Mesenchymal stem cell (in vitro differentiated cells and primary cell): ENCODE measurements at regions not wholly inside any gene's neighbourhood (a gene's known extent, or its start where the extent isn't known, plus 50 kb on each side); places are given as distances from the start of the nearest gene placed in this dataset.
"Not testable (repeated sequence)": the region's sequence is repeated elsewhere in the genome, so short reads cannot be mapped to it uniquely, and the experiment has no call there.

Source experiments
- DNase-seq: peaks from one replicate; pipeline ENCODE4 v3.0.0-alpha.2; 2013
- H2AFZ ChIP-seq: one replicate; pipeline ENCODE4 v1.6.1; 2013; ENCODE audit warnings: low read depth, mild to moderate bottlenecking, control low read depth, inconsistent platforms, low read length, moderate library complexity
- H2AK5ac ChIP-seq: 2 replicates; pipeline ENCODE4 v1.6.1; 2013; ENCODE audit warnings: low read length, moderate library complexity, mild to moderate bottlenecking, inconsistent platforms; ENCODE audit not compliant: severe bottlenecking
- H2BK120ac ChIP-seq: one replicate; pipeline ENCODE4 v1.6.1; 2013; ENCODE audit warnings: low read depth, mild to moderate bottlenecking, inconsistent platforms, low read length, moderate library complexity
- H2BK12ac ChIP-seq, 2 experiments: one replicate each; pipeline ENCODE4 v1.6.1; 2013; ENCODE audit warnings: inconsistent platforms in 2 of 2, low read length in 2 of 2, mild to moderate bottlenecking in 2 of 2, moderate library complexity in 2 of 2, control low read depth in 1 of 2
- H2BK15ac ChIP-seq: one replicate; pipeline ENCODE4 v1.6.1; 2013; ENCODE audit warnings: mild to moderate bottlenecking, low read depth, inconsistent platforms; ENCODE audit not compliant: poor library complexity, severe bottlenecking
- H2BK5ac ChIP-seq: 2 replicates; pipeline ENCODE4 v1.6.1; 2013; ENCODE audit warnings: low read depth, mild to moderate bottlenecking, low read length, control low read depth, inconsistent platforms; ENCODE audit not compliant: poor library complexity, severe bottlenecking
- H3K14ac ChIP-seq, 2 experiments: one replicate each; pipeline ENCODE4 v1.6.1; 2013; ENCODE audit warnings: inconsistent platforms in 2 of 2, low read length in 2 of 2, control low read depth in 1 of 2, mild to moderate bottlenecking in 1 of 2, moderate library complexity in 1 of 2
- H3K18ac ChIP-seq, 2 experiments: one replicate each; pipeline ENCODE4 v1.6.1; 2013; ENCODE audit warnings: inconsistent platforms in 2 of 2, low read length in 2 of 2, control low read depth in 1 of 2, low read depth in 1 of 2, mild to moderate bottlenecking in 1 of 2
- H3K23ac ChIP-seq, 2 experiments: one replicate each; pipeline ENCODE4 v1.6.1; 2013; ENCODE audit warnings: inconsistent platforms in 2 of 2, low read length in 2 of 2, mild to moderate bottlenecking in 2 of 2, moderate library complexity in 2 of 2, control low read depth in 1 of 2
- H3K27ac ChIP-seq: 2 replicates; pipeline ENCODE4 v1.5.1; 2013; ENCODE audit warnings: mild to moderate bottlenecking, moderate library complexity, low read length, control low read depth, inconsistent platforms; ENCODE audit not compliant: poor library complexity, severe bottlenecking
- H3K27me3 ChIP-seq, 2 experiments: 2 replicates each; pipeline versions ENCODE4 v1.6.1 to v1.7.0; 2013; ENCODE audit warnings: low read length in 2 of 2, mild to moderate bottlenecking in 2 of 2, moderate library complexity in 2 of 2, control low read depth in 1 of 2, inconsistent platforms in 1 of 2; ENCODE audit not compliant: control insufficient read depth in 1 of 2, insufficient read depth in 1 of 2
- H3K36me3 ChIP-seq, 2 experiments: 2 replicates each; pipeline versions ENCODE4 v1.6.1 to v1.7.0; 2013; ENCODE audit warnings: low read length in 2 of 2, control low read depth in 1 of 2, inconsistent platforms in 1 of 2, low read depth in 1 of 2, mild to moderate bottlenecking in 1 of 2; ENCODE audit not compliant: insufficient read depth in 2 of 2, control insufficient read depth in 1 of 2
- H3K4ac ChIP-seq, 2 experiments: one replicate each; pipeline ENCODE4 v1.6.1; 2013; ENCODE audit warnings: inconsistent platforms in 2 of 2, low read length in 2 of 2, mild to moderate bottlenecking in 2 of 2, moderate library complexity in 2 of 2, control low read depth in 1 of 2, low read depth in 1 of 2
- H3K4me1 ChIP-seq: 2 replicates; pipeline ENCODE4 v1.6.1; 2013; ENCODE audit warnings: low read depth, low read length, control low read depth; ENCODE audit not compliant: control insufficient read depth, insufficient read depth
- H3K4me2 ChIP-seq: 2 replicates; pipeline ENCODE4 v1.6.1; 2013; ENCODE audit warnings: low read length, mild to moderate bottlenecking, inconsistent platforms; ENCODE audit not compliant: poor library complexity, severe bottlenecking
- H3K4me3 ChIP-seq, 2 experiments: 2 replicates each; pipeline versions ENCODE4 v1.5.1 to v1.7.0; 2013; ENCODE audit warnings: low read length in 2 of 2, mild to moderate bottlenecking in 2 of 2, control low read depth in 1 of 2, low read depth in 1 of 2; ENCODE audit not compliant: insufficient read depth in 1 of 2
- H3K79me1 ChIP-seq: replicated peaks from 2 replicates; pipeline ENCODE4 v1.6.1; 2013; ENCODE audit warnings: mild to moderate bottlenecking, control low read depth, low read length, inconsistent platforms; ENCODE audit not compliant: poor library complexity, severe bottlenecking
- H3K9ac ChIP-seq: 2 replicates; pipeline ENCODE4 v1.7.0; 2013; ENCODE audit warnings: mild to moderate bottlenecking, low read length, moderate library complexity
- H3K9me3 ChIP-seq: 2 replicates; pipeline ENCODE4 v1.7.0; 2013; ENCODE audit warnings: mild to moderate bottlenecking, low read length; ENCODE audit not compliant: control insufficient read depth
- H4K8ac ChIP-seq: one replicate; pipeline ENCODE4 v1.6.1; 2013; ENCODE audit warnings: inconsistent platforms, mild to moderate bottlenecking, low read length, moderate library complexity
- H4K91ac ChIP-seq: one replicate; pipeline ENCODE4 v1.6.1; 2013; ENCODE audit warnings: mild to moderate bottlenecking, low read length, inconsistent platforms
- WGBS: methylation state at CpG from one replicate; pipeline ENCODE4 v1.1.7; 2013; ENCODE audit warnings: mixed read lengths; 5-methylcytosine and 5-hydroxymethylcytosine counted together

GRCh38 chr6:68127074-68127473, 508.0 kb upstream of the ADGRB3 start:
- no peak overlapping the region for H2BK5ac ChIP-seq
- H4K8ac ChIP-seq, result no peak overlapping the region
- H3K4me1 ChIP-seq, result no peaks in the 10 kb centered on the region
- no peak overlapping the region for H2AK5ac ChIP-seq
- no peak overlapping the region for H3K4me3 ChIP-seq
- no peaks in the 10 kb centered on the region for H3K79me1 ChIP-seq
- no peak overlapping the region for H2AFZ ChIP-seq
- H2BK120ac ChIP-seq, result no peak overlapping the region
- WGBS, result 85% methylated on average over 4 of the region's 4 CpGs
- no peak overlapping the region for H3K27ac ChIP-seq
- no peak overlapping the region for H3K9ac ChIP-seq
- no peak for DNase-seq
- H3K4me2 ChIP-seq, result no peak overlapping the region
- no peaks in the 10 kb centered on the region for H3K36me3 ChIP-seq
- H3K27me3 ChIP-seq, result no peaks in the 10 kb centered on the region
- no peak overlapping the region for H4K91ac ChIP-seq
- H3K18ac ChIP-seq, result no peak overlapping the region
- H2BK12ac ChIP-seq, result no peak overlapping the region
- H3K23ac ChIP-seq, result no peak overlapping the region
- peaks cover 8% of the 10 kb centered on the region for H3K9me3 ChIP-seq
- H3K4ac ChIP-seq, result no peak overlapping the region
- no peak overlapping the region for H2BK15ac ChIP-seq
- no peak overlapping the region for H3K14ac ChIP-seq

DNA sequence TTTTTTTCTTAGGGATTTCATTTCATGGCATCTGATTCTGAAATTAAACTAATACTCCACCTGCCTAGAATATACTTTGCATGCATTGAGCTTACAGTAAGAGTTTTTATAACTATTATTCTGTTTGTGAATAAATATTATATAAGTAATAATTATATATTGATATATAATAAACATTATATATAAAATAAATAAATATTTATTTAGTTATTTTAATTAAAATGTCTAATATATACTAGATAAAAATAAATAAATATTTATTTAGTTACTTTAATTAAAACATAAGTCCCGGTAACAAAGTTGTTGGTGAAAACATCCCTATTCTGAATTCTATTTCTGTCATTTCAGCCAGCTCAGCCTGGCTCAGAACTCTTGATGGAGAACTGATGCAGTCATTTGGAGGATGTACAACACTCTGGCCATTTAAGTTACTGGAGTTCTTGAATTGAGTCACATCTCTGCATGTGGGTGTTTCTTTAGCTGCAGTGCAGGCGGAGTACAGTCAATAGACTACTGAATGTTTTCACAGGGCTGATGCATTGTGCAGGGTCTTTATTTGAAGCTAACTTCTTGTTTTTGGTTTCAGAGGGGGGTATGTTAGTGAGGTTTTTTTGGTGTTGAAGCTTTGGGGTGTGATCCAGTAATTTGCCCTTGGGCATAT, 508.9 kb upstream of the ADGRB3 start:
- Histone ChIP-seq H3K9me3 (peaks cover 8% of the 10 kb centered on the region), H2AFZ (no peak overlapping the region), H3K4me1 (no peaks in the 10 kb centered on the region), H3K4me3 (no peak overlapping the region), H3K27ac (no peak overlapping the region), H2BK120ac (no peak overlapping the region), H2BK5ac (no peak overlapping the region), H3K4me2 (no peak overlapping the region), H3K18ac (no peak overlapping the region), H2BK15ac (no peak overlapping the region), H3K4ac (no peak overlapping the region), H3K79me1 (no peaks in the 10 kb centered on the region), H2BK12ac (no peak overlapping the region), H3K36me3 (no peaks in the 10 kb centered on the region), H2AK5ac (no peak overlapping the region), H3K9ac (no peak overlapping the region), H3K23ac (no peak overlapping the region), H4K91ac (no peak overlapping the region), H4K8ac (no peak overlapping the region), H3K27me3 (no peaks in the 10 kb centered on the region), H3K14ac (no peak overlapping the region)
- no peak for DNase-seq
- WGBS, result 100% methylated on average over 1 of the region's 2 CpGs

DNA sequence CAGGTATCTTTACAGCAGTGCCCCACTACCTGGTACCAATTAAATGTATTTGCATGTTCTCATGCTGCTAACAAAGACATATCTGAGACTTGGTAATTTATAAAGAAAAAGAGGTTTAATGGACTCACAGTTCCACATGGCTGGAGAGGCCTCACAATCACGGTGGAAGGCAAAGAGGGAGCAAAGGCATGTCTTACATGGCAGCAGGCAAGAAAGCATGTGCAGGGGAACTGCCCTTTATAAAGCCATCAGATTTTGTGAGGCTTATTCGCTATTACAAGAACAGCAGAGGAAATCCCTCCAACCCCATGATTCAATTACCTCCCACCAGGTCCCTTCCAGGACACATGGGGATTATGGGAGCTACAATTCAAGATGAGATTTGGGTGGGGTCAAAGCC, 512.1 kb upstream of the ADGRB3 start:
- H2BK12ac ChIP-seq, H2AK5ac ChIP-seq, H3K36me3 ChIP-seq, H3K79me1 ChIP-seq, H4K91ac ChIP-seq, H2BK5ac ChIP-seq, H2AFZ ChIP-seq, H3K27me3 ChIP-seq, H3K4me2 ChIP-seq, H3K14ac ChIP-seq, H3K4me3 ChIP-seq, H3K18ac ChIP-seq, H3K4ac ChIP-seq, H3K9ac ChIP-seq, H3K4me1 ChIP-seq, H2BK15ac ChIP-seq, H2BK120ac ChIP-seq, H3K27ac ChIP-seq, H4K8ac ChIP-seq, DNase-seq, H3K23ac ChIP-seq: not testable (repeated sequence)
- 80% methylated on average over 1 of the region's 2 CpGs for WGBS
- H3K9me3 ChIP-seq, result peaks cover 13% of the 10 kb centered on the region

DNA sequence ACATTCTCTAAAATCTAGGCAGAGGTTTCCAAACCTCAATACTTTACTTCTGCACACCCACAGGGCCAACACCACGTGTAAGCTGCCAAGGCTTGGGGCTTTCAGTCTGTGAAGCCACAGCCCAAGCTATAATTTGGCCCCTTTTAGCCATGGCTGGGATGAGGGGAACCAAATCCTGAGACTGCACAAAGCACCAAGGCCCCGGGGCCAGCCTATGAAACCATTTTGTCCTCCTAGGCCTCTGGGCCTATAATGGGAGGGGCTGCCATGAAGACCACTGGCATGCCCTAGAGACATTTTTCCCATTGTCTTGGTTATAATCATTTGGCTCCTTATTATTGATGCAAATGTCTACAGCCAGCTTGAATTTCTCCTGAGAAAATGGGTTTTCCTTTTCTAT, 513.0 kb upstream of the ADGRB3 start:
- Histone ChIP-seq H3K14ac (no peak overlapping the region), H3K79me1 (no peaks in the 10 kb centered on the region), H2AFZ (no peak overlapping the region), H3K27me3 (no peaks in the 10 kb centered on the region), H3K36me3 (no peaks in the 10 kb centered on the region), H2BK120ac (no peak overlapping the region), H3K9ac (no peak overlapping the region), H3K27ac (no peak overlapping the region), H2BK15ac (no peak overlapping the region), H2AK5ac (no peak overlapping the region), H3K4me1 (no peaks in the 10 kb centered on the region), H2BK12ac (no peak overlapping the region), H3K18ac (no peak overlapping the region), H3K9me3 (peaks cover 12% of the 10 kb centered on the region), H4K91ac (no peak overlapping the region), H3K23ac (no peak overlapping the region), H4K8ac (no peak overlapping the region), H3K4ac (no peak overlapping the region), H2BK5ac (no peak overlapping the region), H3K4me3 (no peak overlapping the region), H3K4me2 (no peak overlapping the region)
- 64% methylated on average over 2 of the region's 2 CpGs for WGBS
- DNase-seq, result no peak
